Fibroblast of villous mesenchyme (primary cell): ENCODE measurements at regions not wholly inside any gene's neighbourhood (a gene's known extent, or its start where the extent isn't known, plus 50 kb on each side); places are given as distances from the start of the nearest gene placed in this dataset.
A peak's percentile ranks its signal among the peaks of the same experiment; 100 is the strongest.
"Not testable (repeated sequence)": the region's sequence is repeated elsewhere in the genome, so short reads cannot be mapped to it uniquely, and the experiment has no call there.

ENCODE experiments used
- DNase-seq: peaks from one replicate; pipeline ENCODE4 v3.0.0-alpha.2; 2010; ENCODE audit warnings: low read depth
- H3K4me3 ChIP-seq: 2 replicates; pipeline ENCODE4 v1.5.1; 2011; ENCODE audit warnings: low read depth, mild to moderate bottlenecking, low read length
- TF ChIP-seq, protein P1 (sequence below): IDR thresholded peaks from 2 replicates; pipeline ENCODE4 v1.5.1; 2012; ENCODE audit warnings: low read depth, mild to moderate bottlenecking, low read length; ENCODE audit not compliant: insufficient read depth

DNA sequence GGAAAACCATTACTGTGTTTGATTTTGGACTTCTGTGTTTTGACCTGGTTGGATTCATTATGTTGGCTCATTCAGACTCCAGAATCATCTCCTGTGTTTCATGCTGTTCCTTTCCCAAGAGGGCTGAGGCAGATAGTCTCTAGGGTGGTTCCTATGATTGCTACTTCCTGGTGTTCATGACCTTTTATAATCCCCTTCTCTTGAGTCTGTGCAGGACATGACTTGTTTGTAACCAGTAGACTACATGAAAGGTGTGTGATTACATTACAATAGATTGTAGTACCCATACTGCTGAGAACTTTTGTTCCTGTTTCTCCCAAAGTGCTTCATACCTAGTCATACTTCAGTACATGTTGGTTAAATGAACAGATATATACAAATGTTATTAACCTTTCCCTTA is 700.6 kb downstream of the METTL15 start:
- TF ChIP-seq, protein P1, sequence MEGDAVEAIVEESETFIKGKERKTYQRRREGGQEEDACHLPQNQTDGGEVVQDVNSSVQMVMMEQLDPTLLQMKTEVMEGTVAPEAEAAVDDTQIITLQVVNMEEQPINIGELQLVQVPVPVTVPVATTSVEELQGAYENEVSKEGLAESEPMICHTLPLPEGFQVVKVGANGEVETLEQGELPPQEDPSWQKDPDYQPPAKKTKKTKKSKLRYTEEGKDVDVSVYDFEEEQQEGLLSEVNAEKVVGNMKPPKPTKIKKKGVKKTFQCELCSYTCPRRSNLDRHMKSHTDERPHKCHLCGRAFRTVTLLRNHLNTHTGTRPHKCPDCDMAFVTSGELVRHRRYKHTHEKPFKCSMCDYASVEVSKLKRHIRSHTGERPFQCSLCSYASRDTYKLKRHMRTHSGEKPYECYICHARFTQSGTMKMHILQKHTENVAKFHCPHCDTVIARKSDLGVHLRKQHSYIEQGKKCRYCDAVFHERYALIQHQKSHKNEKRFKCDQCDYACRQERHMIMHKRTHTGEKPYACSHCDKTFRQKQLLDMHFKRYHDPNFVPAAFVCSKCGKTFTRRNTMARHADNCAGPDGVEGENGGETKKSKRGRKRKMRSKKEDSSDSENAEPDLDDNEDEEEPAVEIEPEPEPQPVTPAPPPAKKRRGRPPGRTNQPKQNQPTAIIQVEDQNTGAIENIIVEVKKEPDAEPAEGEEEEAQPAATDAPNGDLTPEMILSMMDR = no peak
- no peak for DNase-seq
- H3K4me3 ChIP-seq = no peak overlapping the region

DNA sequence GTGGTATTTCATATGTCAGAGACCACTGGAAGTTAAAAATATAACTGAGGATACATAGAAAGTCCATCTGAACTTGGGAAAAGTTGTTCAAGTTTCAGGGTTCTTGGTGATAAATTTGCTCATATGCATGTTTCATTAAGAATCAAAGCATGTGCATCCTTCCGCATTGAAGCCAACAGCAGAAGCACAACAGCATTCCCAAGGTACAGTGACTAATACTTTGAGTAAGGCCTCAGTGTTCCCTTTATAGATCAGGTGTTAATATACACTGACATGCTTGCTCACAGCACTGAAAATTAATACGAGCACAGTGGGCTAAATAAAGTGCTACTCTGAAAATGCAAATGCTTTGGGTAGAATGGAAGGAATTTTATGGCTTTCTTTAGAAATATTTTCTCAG is 691.1 kb downstream of the METTL15 start:
- H3K4me3 ChIP-seq = no peak overlapping the region
- DNase-seq = no peak
- TF ChIP-seq, protein P1 = no peak

DNA sequence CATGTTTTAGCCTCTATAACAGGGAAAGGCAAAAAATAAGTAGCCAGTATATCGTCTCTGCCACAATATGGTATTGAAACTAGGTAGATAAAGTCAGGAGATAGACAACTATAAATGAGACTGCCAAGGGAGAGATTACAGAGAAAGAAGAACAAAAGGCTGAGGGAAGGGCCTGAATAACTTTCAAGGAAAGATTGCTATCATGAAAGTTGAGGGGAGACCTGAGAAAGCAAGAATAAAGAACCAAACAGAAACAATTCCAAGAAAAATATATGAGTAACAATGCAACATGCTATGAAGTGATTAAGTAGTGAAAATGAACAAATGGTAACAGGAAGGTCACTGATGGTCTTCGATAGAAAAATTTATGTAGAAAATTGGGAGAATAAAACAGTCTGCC is 690.1 kb downstream of the METTL15 start:
- no peak for DNase-seq
- TF ChIP-seq, protein P1 = no peak
- no peak overlapping the region for H3K4me3 ChIP-seq

DNA sequence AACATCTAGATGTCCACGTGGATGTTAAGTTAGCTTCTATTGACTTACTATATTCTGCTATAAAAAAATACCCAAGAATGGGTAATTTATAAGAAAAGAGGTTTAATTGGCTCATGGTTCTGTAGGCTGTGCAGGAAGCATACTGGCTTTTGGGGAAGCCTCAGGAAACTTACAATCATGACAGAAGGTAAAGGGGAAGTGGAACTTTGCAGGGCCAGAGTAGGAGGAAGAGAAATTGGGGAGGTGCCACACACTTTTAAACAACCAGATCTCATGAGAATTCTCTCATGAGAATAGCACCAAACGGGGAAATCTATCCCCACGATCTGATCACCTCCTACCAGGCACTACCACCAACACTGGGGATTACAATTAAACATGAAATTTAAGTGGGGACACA is 689.3 kb downstream of the METTL15 start:
- no peak overlapping the region for H3K4me3 ChIP-seq
- DNase-seq = no peak
- TF ChIP-seq, protein P1 = no peak

DNA sequence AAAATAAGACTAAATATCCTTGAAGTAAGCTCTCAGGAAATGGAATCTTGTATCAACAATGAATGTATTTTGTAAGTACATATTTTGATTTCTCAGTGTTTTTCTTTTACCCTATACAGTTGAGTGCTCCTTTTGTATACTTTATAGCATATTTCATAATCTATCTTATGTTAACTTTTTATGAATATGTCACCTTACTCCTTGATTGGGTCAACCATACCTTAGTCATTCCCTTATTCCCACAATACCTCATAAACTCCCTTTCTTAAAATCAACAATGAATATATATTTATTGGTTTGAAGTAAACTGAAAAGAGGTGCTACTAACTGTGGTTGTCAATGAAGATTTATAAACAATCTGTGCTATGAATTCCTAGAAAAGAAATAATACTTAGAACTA is 686.2 kb downstream of the METTL15 start:
- DNase-seq = no peak
- TF ChIP-seq, protein P1 = no peak
- no peak overlapping the region for H3K4me3 ChIP-seq

DNA sequence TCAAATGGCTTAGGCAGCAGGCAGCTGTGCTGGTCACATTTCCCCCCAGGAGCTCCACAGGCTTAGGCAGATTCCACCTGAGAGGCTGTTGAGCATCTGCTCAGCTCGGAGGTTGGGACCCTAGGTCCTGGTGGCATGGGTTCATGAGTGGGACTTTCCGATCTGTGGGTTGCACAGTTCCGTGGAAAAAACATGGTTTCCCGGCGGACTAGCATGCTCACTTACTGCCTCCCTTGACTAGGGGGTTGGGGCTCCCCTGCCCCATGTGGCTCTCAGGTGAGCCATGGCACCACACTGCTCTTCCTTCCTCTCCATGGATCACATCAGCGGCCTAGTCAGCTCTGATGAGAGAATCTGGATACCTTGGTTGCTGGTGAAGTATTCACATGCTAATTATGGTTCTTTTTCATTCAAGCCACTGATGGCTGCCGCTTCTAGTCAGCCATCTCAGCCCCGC is 685.1 kb downstream of the METTL15 start:
- TF ChIP-seq, protein P1 = no peak
- DNase-seq = no peak
- H3K4me3 ChIP-seq = no peak overlapping the region

DNA sequence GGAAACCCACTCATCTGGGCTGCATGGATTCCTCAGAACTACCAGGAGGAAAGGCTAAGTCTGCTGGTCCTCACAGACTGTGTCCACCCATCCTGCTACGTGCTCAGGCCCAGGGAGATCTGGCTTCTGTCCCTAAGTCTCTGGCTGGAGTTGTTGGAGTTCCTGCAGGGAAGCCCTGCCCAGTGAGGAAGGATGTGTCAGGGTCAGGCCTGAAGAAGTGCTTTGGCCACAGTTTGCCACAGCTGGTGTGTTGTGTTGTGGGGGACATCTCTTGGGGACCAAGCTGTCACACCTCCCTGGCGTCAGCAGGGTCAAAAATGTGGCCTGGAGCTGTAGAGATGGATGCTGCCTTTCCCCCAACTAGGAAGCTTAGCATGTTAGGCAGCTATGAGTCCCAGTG is 684.7 kb downstream of the METTL15 start:
- no peak overlapping the region for H3K4me3 ChIP-seq
- TF ChIP-seq, protein P1 = no peak
- DNase-seq = no peak

DNA sequence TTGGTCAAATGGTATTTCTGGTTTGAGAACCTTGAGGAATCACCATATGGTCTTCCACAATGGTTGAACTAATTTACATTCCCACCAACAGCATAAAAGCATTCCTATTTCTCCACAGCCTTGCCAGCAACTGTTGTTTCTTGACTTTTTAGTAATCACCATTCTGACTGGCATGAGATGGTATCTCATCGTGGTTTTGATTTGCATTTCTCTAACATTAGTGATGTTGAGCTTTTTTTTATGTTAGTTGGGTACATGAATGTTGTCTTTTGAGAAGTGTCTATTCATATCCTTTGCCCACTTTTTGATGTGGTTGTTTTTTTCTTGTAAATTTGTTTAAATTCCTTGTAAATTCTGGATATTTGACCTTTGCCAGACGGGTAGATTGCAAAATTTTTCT is 679.7 kb downstream of the METTL15 start:
- not testable (repeated sequence) for H3K4me3 ChIP-seq
- DNase-seq = peak; percentile 29
